ENCODE measurements at regions not wholly inside any gene's neighbourhood (a gene's known extent, or its start where the extent isn't known, plus 50 kb on each side); places are given as distances from the start of the nearest gene placed in this dataset.

DNA sequence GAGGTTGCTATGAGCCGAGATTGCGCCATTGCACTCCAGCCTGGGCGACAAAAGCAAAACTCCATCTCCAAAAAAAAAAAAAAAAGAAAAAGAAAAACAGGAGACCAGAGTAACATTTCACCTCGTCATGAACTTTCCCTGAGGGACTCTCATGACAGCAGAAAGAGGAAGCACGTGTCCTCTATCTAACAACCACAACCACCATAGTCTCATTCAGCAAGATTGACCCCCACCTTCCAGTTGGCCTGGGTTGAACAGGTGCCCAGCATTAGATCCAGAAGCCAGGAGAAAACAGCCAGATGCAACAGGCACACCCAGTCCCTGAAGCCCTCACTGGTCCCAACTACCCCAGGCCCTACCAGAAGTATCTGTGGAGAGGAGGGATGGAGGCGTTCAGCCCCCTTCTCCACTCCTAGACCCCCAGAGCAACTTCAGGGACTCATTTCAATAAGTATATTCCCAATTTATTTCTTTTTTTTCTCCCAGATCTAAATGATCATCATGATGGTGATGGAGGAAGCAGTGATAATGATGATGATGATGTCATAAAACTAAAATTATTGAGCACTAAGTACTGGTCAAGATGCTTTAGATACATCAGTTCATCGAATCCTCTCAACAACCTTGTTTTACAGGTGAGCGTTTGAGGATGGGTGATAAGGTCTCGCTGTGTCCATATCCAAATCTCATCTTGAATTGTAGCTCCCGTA, 235.0 kb downstream of the EFCAB11 start:
- TF ChIP-seq SMC3 (IDR thresholded peaks at IDR 0.05; ENCODE audit: borderline replicate concordance, low read length) (no peak), EP300 (IDR thresholded peaks at IDR 0.05; ENCODE audit: borderline replicate concordance in 1 of 2, control insufficient read depth in 1 of 2, low read depth in 2 of 2, low read length in 2 of 2) (no peak), CHD2 (IDR thresholded peaks at IDR 0.05; ENCODE audit: borderline replicate concordance, low read depth, low read length) (no peak)

All from GM12878 (cell line).